ENCODE measurements at regions not wholly inside any gene's neighbourhood (a gene's known extent, or its start where the extent isn't known, plus 50 kb on each side); places are given as distances from the start of the nearest gene placed in this dataset.

DNA sequence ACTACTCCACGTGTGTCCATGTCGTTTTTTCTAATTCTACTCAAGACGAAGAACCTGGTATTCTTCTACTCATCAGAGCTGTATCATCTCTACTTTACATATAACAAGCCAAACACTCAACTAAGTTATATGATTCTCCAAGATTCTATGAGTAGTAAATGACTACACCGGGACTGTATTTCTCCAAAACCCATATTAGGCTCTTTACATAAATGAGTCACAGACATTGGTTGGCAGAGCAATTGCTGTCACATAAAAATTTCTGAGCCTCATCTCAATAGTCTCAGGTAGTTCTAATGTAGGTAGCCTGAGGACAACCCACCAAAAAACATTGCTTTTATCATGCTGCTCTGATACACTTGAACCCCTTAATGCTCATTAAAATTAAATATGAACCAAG, 1092.3 kb upstream of the NXPH2 start:
- TF ChIP-seq SP1 (IDR thresholded peaks at IDR 0.05) (no peak), YY1 (IDR thresholded peaks at IDR 0.05) (no peak), FOXA1 (IDR thresholded peaks at IDR 0.05) (no peak)
- H3K4me1 ChIP-seq (ENCODE audit: control insufficient read depth in 4 of 4, insufficient read depth in 4 of 4, low read length in 3 of 4): no peaks in the 10 kb centered on the region
- no peak for DNase-seq (ENCODE audit: low spot score)
- no peak overlapping the region for H3K4me3 ChIP-seq (ENCODE audit: low read depth in 1 of 3, low read length in 3 of 3)
- no peaks in the 10 kb centered on the region for H3K9me3 ChIP-seq (ENCODE audit: control insufficient read depth in 4 of 4, low read length in 3 of 4)
- no peak overlapping the region for H3K27ac ChIP-seq (ENCODE audit: low read depth in 1 of 2, low read length in 2 of 2)
- no peaks in the 10 kb centered on the region for H3K36me3 ChIP-seq (ENCODE audit: control insufficient read depth in 4 of 4, insufficient read depth in 3 of 4, low read depth in 1 of 4, low read length in 3 of 4)
- no peak overlapping the region for H3K9ac ChIP-seq (ENCODE audit: low read depth in 1 of 2, low read length in 2 of 2)
- WGBS: 84% methylated on average over 4 of the region's 4 CpGs
- H3K27me3 ChIP-seq (ENCODE audit: control insufficient read depth in 4 of 4, insufficient read depth in 4 of 4, low read length in 3 of 4): no peaks in the 10 kb centered on the region

DNA sequence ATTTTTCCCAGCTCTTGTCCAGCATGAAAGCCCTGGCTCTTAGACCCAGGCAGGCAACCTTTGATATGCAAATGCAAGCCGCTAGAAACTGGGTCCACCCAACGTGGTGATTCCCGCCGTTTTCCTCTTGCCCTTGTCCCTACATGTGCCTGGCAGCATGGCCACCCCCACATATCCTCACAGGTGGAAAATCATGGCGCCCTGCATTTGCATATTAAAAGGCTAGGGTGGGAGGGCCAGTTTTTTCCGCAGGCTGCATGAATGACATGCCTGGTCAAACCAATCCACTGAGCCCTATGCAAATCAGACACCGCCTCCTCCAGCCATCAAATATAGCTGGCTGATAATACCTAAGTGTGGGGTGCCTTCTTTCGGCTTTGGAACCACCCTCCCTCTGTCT, 1091.8 kb upstream of the NXPH2 start:
- H3K27ac ChIP-seq (ENCODE audit: low read depth in 1 of 2, low read length in 2 of 2): no peak overlapping the region
- H3K9me3 ChIP-seq (ENCODE audit: control insufficient read depth in 4 of 4, low read length in 3 of 4): no peaks in the 10 kb centered on the region
- TF ChIP-seq NR2F2 (IDR thresholded peaks at IDR 0.05) (no peak), JUND (IDR thresholded peaks at IDR 0.05) (no peak), FOXA2 (IDR thresholded peaks at IDR 0.05) (no peak), EGR1 (IDR thresholded peaks at IDR 0.05; ENCODE audit: low read depth in 2 of 2) (no peak), RAD21 (IDR thresholded peaks at IDR 0.05) (no peak), RXRA (IDR thresholded peaks at IDR 0.05) (no peak), HNF4A (conservative IDR thresholded peaks at IDR 0.05) (no peak), SP1 (IDR thresholded peaks at IDR 0.05) (no peak), FOXA1 (IDR thresholded peaks at IDR 0.05) (no peak), HNF4G (IDR thresholded peaks at IDR 0.05) (no peak)
- TF ChIP-seq, protein P1, sequence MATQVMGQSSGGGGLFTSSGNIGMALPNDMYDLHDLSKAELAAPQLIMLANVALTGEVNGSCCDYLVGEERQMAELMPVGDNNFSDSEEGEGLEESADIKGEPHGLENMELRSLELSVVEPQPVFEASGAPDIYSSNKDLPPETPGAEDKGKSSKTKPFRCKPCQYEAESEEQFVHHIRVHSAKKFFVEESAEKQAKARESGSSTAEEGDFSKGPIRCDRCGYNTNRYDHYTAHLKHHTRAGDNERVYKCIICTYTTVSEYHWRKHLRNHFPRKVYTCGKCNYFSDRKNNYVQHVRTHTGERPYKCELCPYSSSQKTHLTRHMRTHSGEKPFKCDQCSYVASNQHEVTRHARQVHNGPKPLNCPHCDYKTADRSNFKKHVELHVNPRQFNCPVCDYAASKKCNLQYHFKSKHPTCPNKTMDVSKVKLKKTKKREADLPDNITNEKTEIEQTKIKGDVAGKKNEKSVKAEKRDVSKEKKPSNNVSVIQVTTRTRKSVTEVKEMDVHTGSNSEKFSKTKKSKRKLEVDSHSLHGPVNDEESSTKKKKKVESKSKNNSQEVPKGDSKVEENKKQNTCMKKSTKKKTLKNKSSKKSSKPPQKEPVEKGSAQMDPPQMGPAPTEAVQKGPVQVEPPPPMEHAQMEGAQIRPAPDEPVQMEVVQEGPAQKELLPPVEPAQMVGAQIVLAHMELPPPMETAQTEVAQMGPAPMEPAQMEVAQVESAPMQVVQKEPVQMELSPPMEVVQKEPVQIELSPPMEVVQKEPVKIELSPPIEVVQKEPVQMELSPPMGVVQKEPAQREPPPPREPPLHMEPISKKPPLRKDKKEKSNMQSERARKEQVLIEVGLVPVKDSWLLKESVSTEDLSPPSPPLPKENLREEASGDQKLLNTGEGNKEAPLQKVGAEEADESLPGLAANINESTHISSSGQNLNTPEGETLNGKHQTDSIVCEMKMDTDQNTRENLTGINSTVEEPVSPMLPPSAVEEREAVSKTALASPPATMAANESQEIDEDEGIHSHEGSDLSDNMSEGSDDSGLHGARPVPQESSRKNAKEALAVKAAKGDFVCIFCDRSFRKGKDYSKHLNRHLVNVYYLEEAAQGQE (IDR thresholded peaks at IDR 0.05): no peak
- TF ChIP-seq, protein P2, sequence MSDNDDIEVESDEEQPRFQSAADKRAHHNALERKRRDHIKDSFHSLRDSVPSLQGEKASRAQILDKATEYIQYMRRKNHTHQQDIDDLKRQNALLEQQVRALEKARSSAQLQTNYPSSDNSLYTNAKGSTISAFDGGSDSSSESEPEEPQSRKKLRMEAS (IDR thresholded peaks at IDR 0.05): no peak
- TF ChIP-seq, protein P3, sequence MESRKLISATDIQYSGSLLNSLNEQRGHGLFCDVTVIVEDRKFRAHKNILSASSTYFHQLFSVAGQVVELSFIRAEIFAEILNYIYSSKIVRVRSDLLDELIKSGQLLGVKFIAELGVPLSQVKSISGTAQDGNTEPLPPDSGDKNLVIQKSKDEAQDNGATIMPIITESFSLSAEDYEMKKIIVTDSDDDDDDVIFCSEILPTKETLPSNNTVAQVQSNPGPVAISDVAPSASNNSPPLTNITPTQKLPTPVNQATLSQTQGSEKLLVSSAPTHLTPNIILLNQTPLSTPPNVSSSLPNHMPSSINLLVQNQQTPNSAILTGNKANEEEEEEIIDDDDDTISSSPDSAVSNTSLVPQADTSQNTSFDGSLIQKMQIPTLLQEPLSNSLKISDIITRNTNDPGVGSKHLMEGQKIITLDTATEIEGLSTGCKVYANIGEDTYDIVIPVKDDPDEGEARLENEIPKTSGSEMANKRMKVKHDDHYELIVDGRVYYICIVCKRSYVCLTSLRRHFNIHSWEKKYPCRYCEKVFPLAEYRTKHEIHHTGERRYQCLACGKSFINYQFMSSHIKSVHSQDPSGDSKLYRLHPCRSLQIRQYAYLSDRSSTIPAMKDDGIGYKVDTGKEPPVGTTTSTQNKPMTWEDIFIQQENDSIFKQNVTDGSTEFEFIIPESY (IDR thresholded peaks at IDR 0.05): no peak
- 77% methylated on average over 8 of the region's 8 CpGs for WGBS
- no peak overlapping the region for H3K4me3 ChIP-seq (ENCODE audit: low read depth in 1 of 3, low read length in 3 of 3)
- no peak overlapping the region for H3K9ac ChIP-seq (ENCODE audit: low read depth in 1 of 2, low read length in 2 of 2)
- DNase-seq (ENCODE audit: low spot score): no peak
- no peaks in the 10 kb centered on the region for H3K36me3 ChIP-seq (ENCODE audit: control insufficient read depth in 4 of 4, insufficient read depth in 3 of 4, low read depth in 1 of 4, low read length in 3 of 4)
- H3K4me1 ChIP-seq (ENCODE audit: control insufficient read depth in 4 of 4, insufficient read depth in 4 of 4, low read length in 3 of 4): no peaks in the 10 kb centered on the region
- no peaks in the 10 kb centered on the region for H3K27me3 ChIP-seq (ENCODE audit: control insufficient read depth in 4 of 4, insufficient read depth in 4 of 4, low read length in 3 of 4)

DNA sequence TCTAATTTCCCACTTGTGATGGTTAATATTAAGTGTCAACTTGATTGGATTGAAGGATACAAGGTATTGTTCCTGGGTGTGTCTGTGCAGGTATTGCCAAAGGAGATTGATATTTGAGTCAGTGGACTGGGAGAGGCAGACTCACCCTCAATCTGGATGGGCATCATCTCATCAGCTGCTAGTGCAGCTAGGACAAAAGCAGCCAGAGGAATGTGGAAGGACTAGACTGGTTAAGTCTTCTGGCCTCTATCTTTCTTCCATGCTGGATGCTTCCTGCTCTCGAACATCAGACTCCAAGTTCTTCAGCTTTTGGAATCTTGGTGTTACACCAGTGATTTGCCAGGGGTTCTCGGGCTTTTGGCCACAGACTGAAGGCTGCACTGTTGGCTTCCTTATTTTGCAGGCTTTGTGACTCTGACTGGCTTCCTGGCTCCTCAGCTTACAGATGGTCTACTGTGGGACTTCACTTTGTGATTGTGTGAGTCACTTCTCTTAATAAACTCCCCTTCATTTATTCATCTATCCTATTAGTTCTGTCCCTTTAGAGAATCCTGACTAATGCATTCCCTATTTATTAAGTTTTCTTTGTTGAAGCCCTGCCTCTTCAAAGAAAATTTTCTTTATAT, 1087.5 kb upstream of the NXPH2 start:
- no peaks in the 10 kb centered on the region for H3K4me1 ChIP-seq (ENCODE audit: control insufficient read depth in 4 of 4, insufficient read depth in 4 of 4, low read length in 3 of 4)
- TF ChIP-seq YY1 (IDR thresholded peaks at IDR 0.05) (no peak), EGR1 (IDR thresholded peaks at IDR 0.05; ENCODE audit: low read depth in 2 of 2) (no peak), FOXA1 (IDR thresholded peaks at IDR 0.05) (no peak), FOXA2 (IDR thresholded peaks at IDR 0.05) (no peak), HNF4A (conservative IDR thresholded peaks at IDR 0.05) (no peak), HNF4G (IDR thresholded peaks at IDR 0.05) (no peak), JUND (IDR thresholded peaks at IDR 0.05) (no peak), GABPA (IDR thresholded peaks at IDR 0.05 in 1 of 2, conservative IDR thresholded peaks at IDR 0.05 in 1 of 2) (no peak), NR2F2 (IDR thresholded peaks at IDR 0.05) (no peak)
- TF ChIP-seq, protein P1 (IDR thresholded peaks at IDR 0.05): no peak
- TF ChIP-seq, protein P2 (IDR thresholded peaks at IDR 0.05): no peak
- TF ChIP-seq, protein P3 (IDR thresholded peaks at IDR 0.05): no peak
- no peaks in the 10 kb centered on the region for H3K27me3 ChIP-seq (ENCODE audit: control insufficient read depth in 4 of 4, insufficient read depth in 4 of 4, low read length in 3 of 4)
- DNase-seq (ENCODE audit: low spot score): no peak
- H3K9ac ChIP-seq (ENCODE audit: low read depth in 1 of 2, low read length in 2 of 2): no peak overlapping the region
- no peak overlapping the region for H3K27ac ChIP-seq (ENCODE audit: low read depth in 1 of 2, low read length in 2 of 2)
- 42% methylated on average over 2 of the region's 2 CpGs for WGBS
- no peaks in the 10 kb centered on the region for H3K36me3 ChIP-seq (ENCODE audit: control insufficient read depth in 4 of 4, insufficient read depth in 3 of 4, low read depth in 1 of 4, low read length in 3 of 4)
- H3K4me3 ChIP-seq (ENCODE audit: low read depth in 1 of 3, low read length in 3 of 3): no peak overlapping the region
- peaks cover 0 to 2% (median 0%) of the 10 kb centered on the region in 4 donors for H3K9me3 ChIP-seq (ENCODE audit: control insufficient read depth in 4 of 4, low read length in 3 of 4)

Data from liver (tissue), 7 donors.